Ishikawa (cell line): ENCODE measurements at regions not wholly inside any gene's neighbourhood (a gene's known extent, or its start where the extent isn't known, plus 50 kb on each side); places are given as distances from the start of the nearest gene placed in this dataset.

ENCODE experiments used
- CEBPB ChIP-seq: IDR thresholded peaks from 2 replicates; pipeline ENCODE4 v1.6.1; 2012
- CREB1 ChIP-seq: IDR thresholded peaks from 2 replicates; pipeline ENCODE4 v1.6.1; 2012; ENCODE audit warnings: low read depth
- EGR1 ChIP-seq: IDR thresholded peaks from 2 replicates; pipeline ENCODE4 v1.6.1; 2012
- EP300 ChIP-seq: IDR thresholded peaks from 2 replicates; pipeline ENCODE4 v1.6.1; 2012; ENCODE audit warnings: borderline replicate concordance
- FOXM1 ChIP-seq: IDR thresholded peaks from 2 replicates; pipeline ENCODE4 v1.6.1; 2012; ENCODE audit warnings: low read depth, borderline replicate concordance
- NFIC ChIP-seq: IDR thresholded peaks from 2 replicates; pipeline ENCODE4 v1.6.1; 2012
- RAD21 ChIP-seq: IDR thresholded peaks from 2 replicates; pipeline ENCODE4 v1.6.1; 2012; ENCODE audit warnings: low read depth
- TAF1 ChIP-seq: IDR thresholded peaks from 2 replicates; pipeline ENCODE4 v1.6.1; 2012; ENCODE audit warnings: low read depth, mild to moderate bottlenecking
- TCF12 ChIP-seq: IDR thresholded peaks from 2 replicates; pipeline ENCODE4 v1.6.1; 2012; ENCODE audit warnings: low read depth
- TEAD4 ChIP-seq: IDR thresholded peaks from 2 replicates; pipeline ENCODE4 v1.6.1; 2012
- YY1 ChIP-seq: IDR thresholded peaks from 2 replicates; pipeline ENCODE4 v1.6.1; 2012; ENCODE audit warnings: low read depth
- ZBTB7A ChIP-seq: IDR thresholded peaks from 2 replicates; pipeline ENCODE4 v1.6.1; 2012; ENCODE audit warnings: low read depth
- TF ChIP-seq, protein P1 (sequence below): IDR thresholded peaks from 2 replicates; pipeline ENCODE4 v1.6.1; 2012
- TF ChIP-seq, protein P2 (sequence below): IDR thresholded peaks from 2 replicates; pipeline ENCODE4 v1.6.1; 2012; ENCODE audit warnings: low read depth, mild to moderate bottlenecking
- TF ChIP-seq, protein P3 (sequence below): IDR thresholded peaks from 2 replicates; pipeline ENCODE4 v1.6.1; 2012

DNA sequence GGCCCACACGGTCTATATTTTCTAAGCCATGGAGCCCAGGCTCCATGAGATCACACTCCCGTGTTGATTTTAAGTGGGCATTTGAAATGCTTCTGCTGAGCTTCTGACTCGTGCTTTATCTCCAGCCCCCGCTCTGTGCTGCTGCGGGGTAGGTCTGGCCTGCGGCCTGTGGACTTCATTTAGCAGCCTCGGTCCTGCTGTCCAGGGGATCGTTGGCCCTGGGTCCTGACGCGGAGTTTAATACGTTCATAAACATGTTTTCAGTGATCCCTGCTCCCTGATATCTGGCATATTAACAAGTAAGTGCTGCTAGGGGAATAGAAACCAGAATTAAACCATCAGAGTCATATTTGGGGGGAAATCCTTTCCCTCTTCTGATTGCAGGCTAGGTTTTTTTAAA is 540.3 kb upstream of the MGMT start:
- TF ChIP-seq TCF12 (no peak), TEAD4 (no peak), YY1 (no peak), RAD21 (no peak)

DNA sequence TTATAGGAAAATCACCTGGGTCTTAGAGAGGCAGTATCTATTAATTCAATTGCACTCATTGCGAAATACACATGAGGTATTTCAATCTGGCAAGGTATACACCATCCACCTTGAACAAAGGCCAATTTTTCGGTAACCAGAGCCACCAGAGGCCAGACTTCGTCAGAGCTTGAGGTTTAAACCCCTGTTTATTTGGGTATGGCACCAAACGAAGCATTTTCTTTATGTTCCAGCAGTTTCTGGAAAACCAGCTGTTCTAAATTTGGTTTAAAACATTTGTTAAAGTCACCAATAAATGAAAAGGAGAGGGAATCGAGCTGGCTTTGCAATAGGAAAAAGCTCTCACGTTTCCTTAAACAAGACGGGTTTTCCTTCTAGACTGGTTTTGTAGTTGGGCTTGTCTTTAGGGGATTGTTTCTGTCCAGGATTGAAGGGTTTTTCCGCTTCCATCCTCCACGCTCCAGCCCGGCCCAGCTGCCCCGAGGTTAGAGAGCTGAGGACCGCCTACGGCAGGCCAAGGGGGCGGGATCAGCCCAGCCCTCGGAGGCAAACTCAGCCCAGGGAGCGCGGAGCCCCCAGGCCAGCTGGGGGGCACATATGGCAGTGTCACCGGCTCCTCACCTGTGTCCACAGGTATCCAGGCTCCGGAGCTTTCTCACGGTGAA is 539.4 kb upstream of the MGMT start:
- TF ChIP-seq NFIC (no peak), CEBPB (peak; percentile 35; the same call in 1 of the 2 replicates), EP300 (no peak)

DNA sequence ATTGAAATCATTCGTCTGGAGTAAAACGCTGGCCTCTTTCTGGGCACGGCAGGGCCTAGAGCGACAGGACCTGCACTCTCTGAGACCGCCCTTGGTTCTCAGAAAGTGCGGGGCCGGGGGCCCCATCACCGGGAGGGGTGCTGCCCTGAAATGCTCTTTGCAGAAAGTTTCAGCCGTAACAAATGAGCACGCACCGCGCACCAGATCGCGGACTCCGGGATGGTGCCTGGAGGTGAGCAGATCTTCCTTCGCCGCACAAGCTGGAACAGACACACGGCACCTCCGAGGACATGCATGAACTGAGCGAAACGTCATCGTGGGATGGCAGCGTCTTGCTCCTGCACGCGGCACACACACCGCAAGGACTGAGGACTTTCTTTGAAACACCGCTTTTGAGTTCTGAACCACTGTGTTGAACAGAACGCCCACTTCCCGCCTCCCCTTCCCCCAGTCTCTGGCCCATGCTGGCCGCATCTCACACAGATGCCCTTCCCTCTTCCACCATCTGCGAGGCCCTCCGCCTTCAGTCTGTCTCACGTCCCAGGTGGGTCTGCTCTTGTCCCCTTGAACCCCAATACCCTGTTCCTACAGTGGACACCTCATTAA is 538.7 kb upstream of the MGMT start:
- TF ChIP-seq RAD21 (no peak), EP300 (no peak), NFIC (no peak), FOXM1 (no peak), CEBPB (no peak), TEAD4 (no peak), TCF12 (no peak), CREB1 (no peak), TAF1 (no peak), ZBTB7A (no peak), EGR1 (no peak), YY1 (no peak)
- TF ChIP-seq, protein P1, sequence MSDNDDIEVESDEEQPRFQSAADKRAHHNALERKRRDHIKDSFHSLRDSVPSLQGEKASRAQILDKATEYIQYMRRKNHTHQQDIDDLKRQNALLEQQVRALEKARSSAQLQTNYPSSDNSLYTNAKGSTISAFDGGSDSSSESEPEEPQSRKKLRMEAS, result no peak
- TF ChIP-seq, protein P2, sequence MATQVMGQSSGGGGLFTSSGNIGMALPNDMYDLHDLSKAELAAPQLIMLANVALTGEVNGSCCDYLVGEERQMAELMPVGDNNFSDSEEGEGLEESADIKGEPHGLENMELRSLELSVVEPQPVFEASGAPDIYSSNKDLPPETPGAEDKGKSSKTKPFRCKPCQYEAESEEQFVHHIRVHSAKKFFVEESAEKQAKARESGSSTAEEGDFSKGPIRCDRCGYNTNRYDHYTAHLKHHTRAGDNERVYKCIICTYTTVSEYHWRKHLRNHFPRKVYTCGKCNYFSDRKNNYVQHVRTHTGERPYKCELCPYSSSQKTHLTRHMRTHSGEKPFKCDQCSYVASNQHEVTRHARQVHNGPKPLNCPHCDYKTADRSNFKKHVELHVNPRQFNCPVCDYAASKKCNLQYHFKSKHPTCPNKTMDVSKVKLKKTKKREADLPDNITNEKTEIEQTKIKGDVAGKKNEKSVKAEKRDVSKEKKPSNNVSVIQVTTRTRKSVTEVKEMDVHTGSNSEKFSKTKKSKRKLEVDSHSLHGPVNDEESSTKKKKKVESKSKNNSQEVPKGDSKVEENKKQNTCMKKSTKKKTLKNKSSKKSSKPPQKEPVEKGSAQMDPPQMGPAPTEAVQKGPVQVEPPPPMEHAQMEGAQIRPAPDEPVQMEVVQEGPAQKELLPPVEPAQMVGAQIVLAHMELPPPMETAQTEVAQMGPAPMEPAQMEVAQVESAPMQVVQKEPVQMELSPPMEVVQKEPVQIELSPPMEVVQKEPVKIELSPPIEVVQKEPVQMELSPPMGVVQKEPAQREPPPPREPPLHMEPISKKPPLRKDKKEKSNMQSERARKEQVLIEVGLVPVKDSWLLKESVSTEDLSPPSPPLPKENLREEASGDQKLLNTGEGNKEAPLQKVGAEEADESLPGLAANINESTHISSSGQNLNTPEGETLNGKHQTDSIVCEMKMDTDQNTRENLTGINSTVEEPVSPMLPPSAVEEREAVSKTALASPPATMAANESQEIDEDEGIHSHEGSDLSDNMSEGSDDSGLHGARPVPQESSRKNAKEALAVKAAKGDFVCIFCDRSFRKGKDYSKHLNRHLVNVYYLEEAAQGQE, result no peak
- TF ChIP-seq, protein P3, sequence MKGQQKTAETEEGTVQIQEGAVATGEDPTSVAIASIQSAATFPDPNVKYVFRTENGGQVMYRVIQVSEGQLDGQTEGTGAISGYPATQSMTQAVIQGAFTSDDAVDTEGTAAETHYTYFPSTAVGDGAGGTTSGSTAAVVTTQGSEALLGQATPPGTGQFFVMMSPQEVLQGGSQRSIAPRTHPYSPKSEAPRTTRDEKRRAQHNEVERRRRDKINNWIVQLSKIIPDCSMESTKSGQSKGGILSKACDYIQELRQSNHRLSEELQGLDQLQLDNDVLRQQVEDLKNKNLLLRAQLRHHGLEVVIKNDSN, result no peak

DNA sequence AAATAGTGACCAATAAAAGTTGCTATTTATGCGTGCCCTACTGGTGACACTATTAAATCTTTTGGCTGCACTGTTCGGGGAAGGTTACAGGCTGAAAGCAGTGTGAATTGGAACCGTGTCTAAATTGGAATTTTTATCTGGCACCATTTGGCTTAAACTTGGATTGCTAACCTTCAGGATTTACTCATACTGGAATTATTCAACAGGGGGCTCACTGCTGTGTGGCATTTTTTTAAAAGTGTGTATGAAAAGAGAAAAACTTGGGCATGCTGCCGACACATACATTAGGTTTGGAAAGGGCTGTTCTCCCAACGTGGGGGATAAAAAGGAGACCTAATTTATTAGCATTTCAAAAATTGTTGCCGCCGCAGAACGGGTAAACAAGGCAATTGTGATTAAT is 537.9 kb upstream of the MGMT start:
- TF ChIP-seq, protein P1, result no peak
- no peak for TF ChIP-seq RAD21
- TF ChIP-seq ZBTB7A, result no peak
- TF ChIP-seq, protein P2, result no peak
- TF ChIP-seq CEBPB, result no peak
- TF ChIP-seq CREB1, result no peak
- TF ChIP-seq TEAD4, result no peak
- TF ChIP-seq FOXM1, result no peak
- TF ChIP-seq TCF12, result no peak
- TF ChIP-seq YY1, result no peak
- TF ChIP-seq NFIC, result no peak
- TF ChIP-seq EGR1, result no peak
- TF ChIP-seq, protein P3, result no peak
- TF ChIP-seq TAF1, result no peak
- no peak for TF ChIP-seq EP300

DNA sequence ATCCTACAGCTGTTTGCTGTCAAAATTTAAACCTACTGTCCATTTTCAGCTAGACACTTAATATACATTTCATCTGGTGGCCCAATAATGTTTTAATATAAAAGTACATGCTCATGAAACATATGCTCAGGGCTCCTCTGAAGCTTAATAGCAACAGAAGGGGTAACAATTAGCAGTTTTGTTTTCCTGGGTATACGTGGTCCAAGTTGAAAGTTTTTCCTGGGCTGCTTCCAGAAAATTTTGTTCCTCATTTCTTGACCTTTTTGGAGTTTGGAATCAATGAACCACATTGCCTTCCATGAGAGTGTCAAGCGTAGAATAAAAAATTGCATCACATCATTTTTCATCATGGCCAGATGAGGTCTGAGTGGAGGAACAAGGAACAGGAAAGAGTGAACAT is 537.3 kb upstream of the MGMT start:
- TF ChIP-seq RAD21 (no peak), TEAD4 (no peak), CREB1 (no peak), FOXM1 (no peak), EGR1 (no peak)

DNA sequence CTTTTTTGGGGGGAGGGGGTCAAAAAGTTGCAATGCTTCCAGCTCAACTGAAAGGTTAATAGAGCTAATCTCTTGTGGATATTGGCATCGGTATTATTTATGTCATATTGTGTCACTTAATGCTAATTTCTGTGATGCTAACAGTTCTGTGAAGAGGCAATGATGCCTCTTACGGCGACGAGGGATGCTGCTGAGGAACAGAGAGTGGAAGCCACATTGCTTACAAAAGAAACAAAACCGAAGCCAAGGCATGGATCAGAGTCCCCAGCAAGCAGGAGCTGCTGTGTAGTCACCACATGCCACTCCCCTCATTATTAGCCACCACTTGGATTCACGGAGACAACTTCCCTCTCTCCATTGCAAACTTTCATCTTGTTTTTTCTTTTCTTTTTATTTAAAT is 536.5 kb upstream of the MGMT start:
- TF ChIP-seq CEBPB (no peak), YY1 (no peak), RAD21 (no peak), TAF1 (no peak), EP300 (no peak), FOXM1 (no peak), CREB1 (no peak), EGR1 (no peak), NFIC (no peak), TEAD4 (no peak), ZBTB7A (no peak), TCF12 (no peak)
- TF ChIP-seq, protein P2, result no peak
- TF ChIP-seq, protein P1, result no peak
- TF ChIP-seq, protein P3, result no peak
